ENCODE measurements at regions not wholly inside any gene's neighbourhood (a gene's known extent, or its start where the extent isn't known, plus 50 kb on each side); places are given as distances from the start of the nearest gene placed in this dataset.

DNA sequence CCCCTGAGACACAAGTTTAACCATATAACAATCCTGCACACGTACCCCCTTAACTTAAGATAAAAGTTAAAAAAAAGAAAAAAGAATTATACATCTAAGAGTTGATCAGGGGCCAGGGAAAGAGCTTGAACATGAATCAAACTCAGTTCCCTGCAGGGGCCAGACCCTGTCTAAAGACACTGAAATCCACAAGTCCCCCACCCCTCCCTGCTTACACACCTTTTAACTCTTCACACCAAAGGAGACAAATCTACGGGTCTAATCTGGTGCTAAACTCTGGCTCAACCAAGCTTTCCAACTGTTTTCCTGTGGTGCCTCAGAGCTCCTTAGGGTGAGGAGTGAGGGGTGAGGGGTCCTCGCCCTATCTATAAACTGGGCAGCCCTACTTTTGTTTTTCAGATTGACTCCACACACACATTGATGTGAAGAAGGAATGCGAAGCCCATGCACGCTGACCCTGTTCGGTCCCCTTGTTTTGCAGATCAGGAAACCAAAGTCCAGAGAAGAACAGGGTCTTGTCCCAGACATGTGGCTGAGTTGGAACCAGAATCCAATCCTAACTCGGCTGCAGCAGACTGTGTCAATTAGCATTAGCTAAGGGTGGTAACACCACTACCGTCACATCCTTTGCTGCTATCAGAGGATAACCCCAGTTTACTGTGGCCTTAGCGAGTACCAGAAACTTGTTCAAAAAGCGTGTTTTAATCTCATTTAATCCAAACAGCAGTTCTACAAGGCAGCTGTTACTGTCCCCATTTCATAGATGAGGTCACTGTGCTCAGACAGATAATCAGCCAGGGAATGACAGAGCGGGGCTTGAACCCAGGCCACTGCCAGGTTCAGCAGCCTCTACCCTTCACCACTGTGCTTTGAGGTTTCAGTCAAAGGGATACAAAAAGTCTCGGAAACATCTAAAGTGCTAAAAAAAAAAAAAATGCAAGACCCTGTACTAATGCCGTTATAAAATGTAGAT, 145.2 kb upstream of the SYT13 start:
- TF ChIP-seq CTCF (IDR thresholded peaks at IDR 0.05; ENCODE audit: low read length) (no peak), EZH2 (IDR thresholded peaks at IDR 0.05; ENCODE audit: borderline replicate concordance, low read length) (no peak)
